Astrocyte (in vitro differentiated cells and primary cell): ENCODE measurements at regions not wholly inside any gene's neighbourhood (a gene's known extent, or its start where the extent isn't known, plus 50 kb on each side); places are given as distances from the start of the nearest gene placed in this dataset.

Experiments
- CTCF ChIP-seq: IDR thresholded peaks from 2 replicates; pipeline ENCODE4 v1.5.1; 2011; ENCODE audit warnings: low read depth, mild to moderate bottlenecking, inconsistent platforms, low read length, moderate library complexity; ENCODE audit not compliant: insufficient read depth
- EZH2 ChIP-seq: IDR thresholded peaks from 2 replicates; pipeline ENCODE4 v1.6.1; 2012; ENCODE audit warnings: mild to moderate bottlenecking, low read length, inconsistent platforms; ENCODE audit not compliant: insufficient read depth

GRCh38 chr6:69622924-69623323 is 173.9 kb downstream of the LMBRD1 start:
- TF ChIP-seq CTCF (no peak), EZH2 (no peak)
